ENCODE measurements at regions not wholly inside any gene's neighbourhood (a gene's known extent, or its start where the extent isn't known, plus 50 kb on each side); places are given as distances from the start of the nearest gene placed in this dataset.
A peak's percentile ranks its signal among the peaks of the same experiment; 100 is the strongest.

GRCh38 chr7:32428546-32428945 lies 61.6 kb downstream of the LSM5 start:
- Histone ChIP-seq H3K4me1 (no peaks in the 10 kb centered on the region), H3K27me3 (ENCODE audit: control insufficient read depth, insufficient read depth, low read length) (peaks cover 8% of the 10 kb centered on the region), H3K36me3 (ENCODE audit: control insufficient read depth, insufficient read depth, low read length) (no peaks in the 10 kb centered on the region), H3K27ac (no peak overlapping the region), H3K9me3 (ENCODE audit: control insufficient read depth, low read length) (peaks cover 5% of the 10 kb centered on the region), H2AFZ (peak overlapping the region; percentile 97), H3K4me3 (ENCODE audit: low read depth, low read length) (no peak overlapping the region), H3K9ac (no peak overlapping the region), H3K79me2 (no peaks in the 10 kb centered on the region), H3K4me2 (ENCODE audit: low read length) (no peak overlapping the region)
- TF ChIP-seq, protein P1, sequence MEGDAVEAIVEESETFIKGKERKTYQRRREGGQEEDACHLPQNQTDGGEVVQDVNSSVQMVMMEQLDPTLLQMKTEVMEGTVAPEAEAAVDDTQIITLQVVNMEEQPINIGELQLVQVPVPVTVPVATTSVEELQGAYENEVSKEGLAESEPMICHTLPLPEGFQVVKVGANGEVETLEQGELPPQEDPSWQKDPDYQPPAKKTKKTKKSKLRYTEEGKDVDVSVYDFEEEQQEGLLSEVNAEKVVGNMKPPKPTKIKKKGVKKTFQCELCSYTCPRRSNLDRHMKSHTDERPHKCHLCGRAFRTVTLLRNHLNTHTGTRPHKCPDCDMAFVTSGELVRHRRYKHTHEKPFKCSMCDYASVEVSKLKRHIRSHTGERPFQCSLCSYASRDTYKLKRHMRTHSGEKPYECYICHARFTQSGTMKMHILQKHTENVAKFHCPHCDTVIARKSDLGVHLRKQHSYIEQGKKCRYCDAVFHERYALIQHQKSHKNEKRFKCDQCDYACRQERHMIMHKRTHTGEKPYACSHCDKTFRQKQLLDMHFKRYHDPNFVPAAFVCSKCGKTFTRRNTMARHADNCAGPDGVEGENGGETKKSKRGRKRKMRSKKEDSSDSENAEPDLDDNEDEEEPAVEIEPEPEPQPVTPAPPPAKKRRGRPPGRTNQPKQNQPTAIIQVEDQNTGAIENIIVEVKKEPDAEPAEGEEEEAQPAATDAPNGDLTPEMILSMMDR (IDR thresholded peaks at IDR 0.05): no peak

GRCh38 chr7:32427769-32428291 lies 62.4 kb downstream of the LSM5 start:
- peaks cover 1% of the 10 kb centered on the region for H3K9me3 ChIP-seq (ENCODE audit: control insufficient read depth, low read length)
- peak overlapping the region; percentile 97 for H2AFZ ChIP-seq
- H3K4me1 ChIP-seq: no peaks in the 10 kb centered on the region
- no peaks in the 10 kb centered on the region for H3K79me2 ChIP-seq
- H3K9ac ChIP-seq: no peak overlapping the region
- no peaks in the 10 kb centered on the region for H3K36me3 ChIP-seq (ENCODE audit: control insufficient read depth, insufficient read depth, low read length)
- TF ChIP-seq, protein P1 (IDR thresholded peaks at IDR 0.05): no peak
- peaks cover 5% of the 10 kb centered on the region for H3K27me3 ChIP-seq (ENCODE audit: control insufficient read depth, insufficient read depth, low read length)
- no peak overlapping the region for H3K27ac ChIP-seq
- H3K4me3 ChIP-seq (ENCODE audit: low read depth, low read length): no peak overlapping the region
- no peak overlapping the region for H3K4me2 ChIP-seq (ENCODE audit: low read length)

- no peaks in the 10 kb centered on the region for H3K9me3 ChIP-seq (ENCODE audit: control insufficient read depth, low read length)
Measured at GRCh38 chr7:32416846-32417245, 73.3 kb downstream of the LSM5 start.

DNA sequence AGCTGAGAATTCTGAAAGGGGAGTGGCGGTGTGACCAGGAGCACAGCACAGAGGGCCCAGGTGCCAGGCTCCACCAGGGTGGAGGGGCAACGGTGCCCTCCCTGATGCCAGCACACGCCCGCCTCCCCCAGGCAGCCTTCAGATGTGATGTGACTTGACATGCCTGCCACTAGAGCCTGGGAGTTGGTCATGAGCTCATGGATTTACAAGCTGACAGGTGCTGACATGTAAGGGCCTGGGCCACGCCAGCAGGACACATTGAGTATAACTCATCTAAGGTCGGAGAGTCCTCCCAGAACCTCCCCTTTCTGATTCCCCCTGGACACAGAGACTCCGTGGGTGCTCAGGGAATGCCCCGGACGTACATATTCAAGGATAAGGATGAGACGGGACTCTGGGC lies 74.2 kb downstream of the LSM5 start:
- H3K9ac ChIP-seq: no peak overlapping the region
- H3K36me3 ChIP-seq (ENCODE audit: control insufficient read depth, insufficient read depth, low read length): no peaks in the 10 kb centered on the region
- no peaks in the 10 kb centered on the region for H3K4me1 ChIP-seq
- H3K27ac ChIP-seq: no peak overlapping the region
- TF ChIP-seq, protein P1 (IDR thresholded peaks at IDR 0.05): no peak
- H3K4me3 ChIP-seq (ENCODE audit: low read depth, low read length): no peak overlapping the region
- H3K4me2 ChIP-seq (ENCODE audit: low read length): no peak overlapping the region
- no peaks in the 10 kb centered on the region for H3K79me2 ChIP-seq
- H2AFZ ChIP-seq: no peak overlapping the region
- H3K9me3 ChIP-seq (ENCODE audit: control insufficient read depth, low read length): no peaks in the 10 kb centered on the region
- H3K27me3 ChIP-seq (ENCODE audit: control insufficient read depth, insufficient read depth, low read length): no peaks in the 10 kb centered on the region

More at GRCh38 chr7:32416846-32417245, 73.3 kb downstream of the LSM5 start:
- Histone ChIP-seq H3K79me2 (no peaks in the 10 kb centered on the region), H3K4me1 (no peaks in the 10 kb centered on the region), H3K4me2 (ENCODE audit: low read length) (no peak overlapping the region), H3K9ac (no peak overlapping the region), H3K27me3 (ENCODE audit: control insufficient read depth, insufficient read depth, low read length) (no peaks in the 10 kb centered on the region), H3K4me3 (ENCODE audit: low read depth, low read length) (no peak overlapping the region), H2AFZ (no peak overlapping the region), H3K27ac (no peak overlapping the region), H3K36me3 (ENCODE audit: control insufficient read depth, insufficient read depth, low read length) (no peaks in the 10 kb centered on the region)
- TF ChIP-seq, protein P1 (IDR thresholded peaks at IDR 0.05): no peak

GRCh38 chr7:32415519-32415918 lies 74.7 kb downstream of the LSM5 start:
- Histone ChIP-seq H3K4me2 (ENCODE audit: low read length) (no peak overlapping the region), H3K9ac (no peak overlapping the region), H3K9me3 (ENCODE audit: control insufficient read depth, low read length) (no peaks in the 10 kb centered on the region), H3K36me3 (ENCODE audit: control insufficient read depth, insufficient read depth, low read length) (no peaks in the 10 kb centered on the region), H3K27ac (no peak overlapping the region), H3K79me2 (no peaks in the 10 kb centered on the region), H3K4me3 (ENCODE audit: low read depth, low read length) (no peak overlapping the region), H2AFZ (no peak overlapping the region), H3K27me3 (ENCODE audit: control insufficient read depth, insufficient read depth, low read length) (no peaks in the 10 kb centered on the region), H3K4me1 (no peaks in the 10 kb centered on the region)
- TF ChIP-seq, protein P1 (IDR thresholded peaks at IDR 0.05): no peak
